ENCODE measurements at regions not wholly inside any gene's neighbourhood (a gene's known extent, or its start where the extent isn't known, plus 50 kb on each side); places are given as distances from the start of the nearest gene placed in this dataset.

DNA sequence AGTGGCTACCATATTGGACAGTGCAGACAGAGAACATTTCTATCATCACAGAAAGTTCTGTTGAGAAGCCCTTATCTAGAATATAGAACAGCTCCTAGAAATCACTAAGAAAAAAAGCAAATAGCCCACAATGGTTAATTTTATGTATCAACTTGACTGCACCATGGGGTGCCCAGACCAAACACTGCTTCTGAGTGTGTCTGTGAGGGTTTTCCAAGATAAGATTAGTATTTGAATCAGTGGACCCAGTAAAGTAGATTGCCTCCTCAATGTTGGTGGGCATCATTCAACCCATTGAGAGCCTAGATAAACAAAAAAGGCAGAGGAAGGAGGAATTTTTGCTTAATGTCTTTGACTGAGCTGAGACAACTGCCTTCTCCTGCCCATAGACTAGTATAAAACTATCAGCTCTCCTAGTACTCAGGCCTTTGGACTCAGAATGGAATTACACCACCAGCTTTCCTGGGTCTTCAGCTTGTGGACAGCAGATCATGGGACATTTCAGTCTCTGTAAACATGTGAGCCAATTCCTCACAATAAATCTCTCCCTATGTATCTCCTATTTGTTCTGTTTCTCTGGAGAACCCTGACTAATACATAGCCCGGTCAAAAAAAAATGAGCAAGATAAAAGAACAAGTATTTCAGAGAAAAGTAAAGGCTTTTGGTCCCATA lies 55.9 kb upstream of the OXTR start:
- DNase-seq, result no peak

DNA sequence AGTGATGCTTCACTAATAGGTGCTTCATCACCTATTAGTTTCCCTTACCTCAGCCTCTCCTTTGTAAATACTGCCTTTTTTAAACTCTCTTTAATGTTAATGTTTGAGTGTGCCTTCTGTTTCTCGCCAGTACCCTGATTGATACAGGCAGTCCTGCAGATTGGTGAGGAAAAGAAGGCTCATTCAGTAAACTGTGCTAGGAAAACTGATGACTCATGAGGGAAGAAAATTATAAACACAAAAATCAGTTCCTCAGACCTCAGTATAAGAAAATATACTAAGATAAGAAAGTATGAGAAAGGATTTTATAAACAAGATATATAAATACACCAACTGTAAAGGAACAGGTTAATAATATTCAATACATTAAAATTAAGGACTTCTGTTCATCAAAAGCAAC lies 54.8 kb upstream of the OXTR start:
- no peak for DNase-seq

DNA sequence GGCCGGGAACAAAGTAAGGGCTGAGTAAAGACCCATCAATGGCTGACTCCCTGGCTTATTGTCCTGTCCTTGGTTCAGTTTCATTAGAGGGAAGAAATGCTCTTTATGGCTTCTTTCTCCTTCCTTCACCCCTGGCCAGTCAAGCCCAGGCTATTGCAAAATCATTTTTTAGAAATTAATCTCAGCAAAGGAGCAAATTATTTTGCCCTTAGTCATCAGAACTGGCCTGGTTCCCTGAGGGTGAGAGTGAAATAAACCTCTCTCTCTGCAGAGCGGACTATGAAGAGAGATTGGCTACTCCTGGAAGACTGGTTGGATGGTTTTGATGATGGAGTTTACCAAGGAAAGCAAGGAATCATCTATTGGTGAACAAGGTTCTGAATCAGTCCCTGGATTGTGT lies 52.7 kb upstream of the OXTR start:
- peak; percentile 64 for DNase-seq

Measured in fibroblast of upper back skin (primary cell).